Activated CD4-positive, alpha-beta T cell treated with anti-CD3 and anti-CD28 coated beads, Interleukin-2, Interleukin-4, amounts not matched to agents 100 ng/mL and 50 ng/mL, durations not matched to agents 16 hours and 8 hours (primary cell): ENCODE measurements at regions not wholly inside any gene's neighbourhood (a gene's known extent, or its start where the extent isn't known, plus 50 kb on each side); places are given as distances from the start of the nearest gene placed in this dataset.

Experiments used
- DNase-seq: peaks from one replicate; pipeline ENCODE4 v3.0.0-alpha.2; 2020; ENCODE audit warnings: low spot score

GRCh38 chr4:127071443-127071842 lies 561.3 kb upstream of the INTU start:
- DNase-seq: no peak

DNA sequence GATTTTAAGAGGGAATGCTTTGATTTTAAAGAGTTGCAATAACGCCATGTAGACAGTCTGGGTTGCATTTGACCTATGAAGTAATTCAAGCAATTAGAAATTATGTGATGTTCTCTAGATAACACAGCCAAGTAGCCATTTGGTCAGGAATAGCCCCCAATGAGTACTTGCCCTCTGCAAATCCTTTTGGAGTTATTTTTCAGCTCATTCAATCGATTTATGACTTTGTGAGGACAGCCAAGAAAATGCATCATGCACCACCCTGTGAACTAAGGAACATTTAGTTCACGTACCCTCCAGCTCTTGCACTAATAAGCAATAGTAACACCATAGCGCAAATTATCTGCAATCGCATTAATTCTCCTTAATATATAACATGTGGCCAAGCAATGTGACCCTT lies 552.6 kb upstream of the INTU start:
- no peak for DNase-seq

GRCh38 chr4:127081041-127081440 lies 551.7 kb upstream of the INTU start:
- no peak for DNase-seq

DNA sequence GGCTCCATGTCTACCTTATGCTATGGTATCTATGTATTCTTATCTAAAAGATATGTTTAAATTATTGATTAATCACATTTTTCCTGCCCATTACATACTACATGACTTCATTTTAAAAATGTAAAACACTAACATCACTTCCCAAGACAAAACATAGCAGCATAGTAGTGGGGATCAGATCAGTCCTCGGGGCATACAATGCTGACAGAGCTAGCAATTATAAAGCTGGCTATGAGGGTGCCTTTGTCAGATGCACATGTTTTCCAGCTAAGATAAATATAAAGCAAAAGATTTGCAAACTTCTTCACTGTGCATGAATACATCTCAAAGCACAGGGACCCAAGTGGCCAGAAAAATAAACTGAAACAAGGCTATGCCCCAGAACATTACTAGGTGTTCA lies 549.8 kb upstream of the INTU start:
- no peak for DNase-seq

DNA sequence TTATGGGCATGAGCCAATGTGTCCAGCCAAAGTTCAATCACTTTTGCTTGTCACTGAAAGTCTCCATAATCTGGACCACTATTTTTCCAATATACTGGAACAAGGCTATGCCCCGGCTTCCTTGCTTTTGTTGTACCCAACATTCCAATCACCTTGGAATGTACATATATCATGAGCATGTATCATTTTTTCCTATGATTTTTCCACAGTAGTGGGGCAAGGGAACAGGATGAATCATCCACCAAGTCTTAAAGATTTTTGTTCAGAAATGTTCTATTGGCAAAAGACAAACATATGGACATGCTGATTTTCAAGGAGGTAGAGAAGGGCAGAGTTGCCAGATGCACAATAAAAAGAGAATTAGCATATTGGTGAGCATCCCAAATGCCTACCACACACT lies 548.1 kb upstream of the INTU start:
- DNase-seq: no peak

- no peak for DNase-seq
These were observed 535.7 kb upstream of the INTU start for GRCh38 chr4:127097061-127097460.

GRCh38 chr4:127102361-127102760 lies 530.4 kb upstream of the INTU start:
- DNase-seq: no peak

DNA sequence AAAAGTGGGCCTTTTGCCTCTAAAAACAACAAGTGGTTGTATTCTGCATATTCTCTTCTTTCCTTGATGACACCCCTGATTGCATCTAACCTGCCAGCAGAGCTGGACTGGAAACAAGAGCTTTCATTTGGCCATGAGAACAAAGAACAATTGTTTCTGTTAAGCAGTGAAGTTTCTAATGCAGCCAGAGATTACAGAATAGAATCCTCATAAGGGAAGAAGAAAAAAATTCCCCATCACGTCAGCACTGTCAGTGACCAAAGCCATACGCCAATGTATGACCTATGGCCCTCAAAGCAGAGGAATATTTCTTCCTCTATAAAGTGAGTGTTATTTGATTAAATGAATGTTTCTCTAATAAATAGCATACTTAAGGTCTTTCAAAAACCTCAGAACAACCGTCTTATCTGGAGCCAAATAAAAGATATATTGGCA lies 529.1 kb upstream of the INTU start:
- no peak for DNase-seq

- DNase-seq: no peak
These were observed 518.9 kb upstream of the INTU start for GRCh38 chr4:127113844-127114362.

- DNase-seq: no peak
These were observed 514.1 kb upstream of the INTU start for GRCh38 chr4:127118681-127119080.

GRCh38 chr4:127120441-127121090 lies 512.2 kb upstream of the INTU start:
- no peak for DNase-seq

- no peak for DNase-seq
These were observed 507.8 kb upstream of the INTU start for GRCh38 chr4:127124919-127125318.

DNA sequence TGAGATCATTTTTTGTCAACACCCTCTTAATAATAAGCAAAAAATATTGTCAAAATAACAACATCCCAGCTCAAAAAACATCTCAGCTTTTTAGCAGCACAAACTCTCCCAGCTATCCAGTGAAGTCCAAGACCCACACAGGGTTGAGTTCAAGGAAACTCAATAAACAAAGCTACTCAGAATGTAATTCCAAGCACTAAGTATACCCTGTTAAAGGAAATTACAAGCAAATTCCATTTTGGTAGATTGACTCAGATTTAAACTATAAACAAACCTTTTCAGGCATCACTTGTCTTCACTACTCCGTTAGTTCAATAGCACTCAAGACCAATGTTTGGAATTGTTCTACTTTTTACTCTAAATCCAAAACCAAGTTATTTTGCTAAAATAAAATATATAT lies 506.0 kb upstream of the INTU start:
- DNase-seq: no peak

DNA sequence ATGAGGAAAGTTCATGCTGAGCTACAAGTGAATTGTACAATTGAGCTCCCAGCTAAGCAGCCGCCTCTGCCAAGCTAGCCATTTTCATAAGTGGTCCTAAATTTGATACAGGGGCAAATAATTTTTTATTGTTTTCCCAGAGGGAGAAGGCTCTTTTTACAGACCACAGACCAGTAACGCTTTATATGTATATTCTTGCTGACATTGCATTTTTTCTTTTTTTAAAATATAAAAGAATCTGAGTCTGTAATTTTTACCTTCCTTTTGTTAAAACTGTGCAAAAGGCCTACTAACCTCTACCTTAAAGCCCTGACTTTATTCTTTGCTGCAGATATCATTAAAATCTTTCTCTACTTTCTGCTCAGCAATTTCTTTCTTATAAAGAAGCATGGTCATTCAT lies 501.2 kb upstream of the INTU start:
- DNase-seq: no peak

DNA sequence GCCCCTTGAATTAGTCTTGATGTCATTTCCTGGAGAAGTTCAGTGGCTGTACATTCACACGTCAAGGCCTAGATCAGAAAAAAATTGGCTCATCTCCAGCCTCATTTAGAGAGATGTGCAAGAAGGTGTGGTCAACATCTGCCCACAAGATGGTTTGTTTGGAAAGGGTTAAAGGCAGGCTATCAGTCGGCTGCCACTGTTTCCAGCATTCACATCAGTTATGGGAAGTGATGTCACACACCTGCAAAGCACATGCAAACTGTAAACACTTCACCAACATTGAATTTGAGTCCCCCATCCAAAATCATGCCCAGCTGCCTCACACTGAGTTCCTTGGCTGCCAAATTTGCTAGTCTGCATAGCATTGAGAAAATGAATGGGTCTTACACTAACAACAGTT lies 498.3 kb upstream of the INTU start:
- DNase-seq: no peak

- DNase-seq: no peak
These were observed 494.2 kb upstream of the INTU start for GRCh38 chr4:127138586-127138985.

GRCh38 chr4:127139788-127140286 lies 492.9 kb upstream of the INTU start:
- no peak for DNase-seq

- DNase-seq: no peak
These were observed 492.5 kb upstream of the INTU start for GRCh38 chr4:127140306-127140705.

DNA sequence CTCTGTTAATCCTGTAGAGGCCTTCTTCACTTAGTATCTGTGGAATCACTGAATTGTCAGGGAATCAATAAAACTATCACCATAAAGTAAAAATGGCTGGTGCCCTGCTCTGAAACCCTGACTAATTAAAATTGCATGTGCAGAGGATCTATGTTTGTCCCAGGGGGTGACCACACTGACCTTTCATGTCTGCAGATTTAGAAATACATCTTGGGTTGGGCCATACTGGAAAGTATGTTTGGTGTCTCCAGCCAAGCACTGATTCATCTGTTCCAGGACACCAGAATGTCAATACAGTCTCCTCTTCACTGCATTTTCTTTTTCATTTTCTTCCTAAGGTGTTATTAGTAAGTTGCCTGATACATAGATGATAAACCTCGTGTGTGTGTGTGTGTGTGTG lies 490.9 kb upstream of the INTU start:
- DNase-seq: no peak

DNA sequence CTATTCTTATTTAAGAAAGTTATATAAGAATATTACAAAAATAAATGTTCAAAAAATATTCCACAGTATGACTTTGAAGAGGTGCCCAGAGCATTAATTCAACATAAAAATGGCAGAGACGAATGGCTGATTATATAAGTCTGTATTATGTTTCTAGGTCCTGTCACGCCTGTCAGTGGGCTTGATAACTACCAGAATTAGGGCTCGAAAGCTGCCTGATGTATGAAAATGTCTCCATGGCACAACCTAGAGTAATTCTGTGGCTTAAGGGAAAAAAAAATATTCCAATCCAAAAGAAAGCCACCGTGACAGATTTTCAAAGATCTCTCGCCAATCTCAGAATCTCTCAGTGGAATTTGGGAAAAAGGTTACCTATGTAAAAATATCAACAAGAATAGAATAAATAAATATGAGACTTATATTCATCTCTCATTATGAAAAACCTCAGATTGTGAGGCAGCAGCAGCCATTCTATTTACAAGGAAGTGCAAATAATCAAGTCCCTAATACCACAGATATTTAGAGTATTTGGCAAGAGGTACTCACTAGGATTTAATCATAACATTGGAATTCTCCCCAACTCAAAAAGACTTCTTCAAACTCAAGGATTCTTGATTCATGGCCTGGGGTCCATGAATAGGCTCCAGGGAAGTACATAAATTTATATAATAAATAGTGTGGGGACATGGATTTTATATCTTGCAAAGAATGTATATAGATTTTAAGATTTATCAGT lies 489.1 kb upstream of the INTU start:
- no peak for DNase-seq

- DNase-seq: no peak
These were observed 487.7 kb upstream of the INTU start for GRCh38 chr4:127145006-127145540.

- no peak for DNase-seq
These were observed 484.6 kb upstream of the INTU start for GRCh38 chr4:127148165-127148564.

DNA sequence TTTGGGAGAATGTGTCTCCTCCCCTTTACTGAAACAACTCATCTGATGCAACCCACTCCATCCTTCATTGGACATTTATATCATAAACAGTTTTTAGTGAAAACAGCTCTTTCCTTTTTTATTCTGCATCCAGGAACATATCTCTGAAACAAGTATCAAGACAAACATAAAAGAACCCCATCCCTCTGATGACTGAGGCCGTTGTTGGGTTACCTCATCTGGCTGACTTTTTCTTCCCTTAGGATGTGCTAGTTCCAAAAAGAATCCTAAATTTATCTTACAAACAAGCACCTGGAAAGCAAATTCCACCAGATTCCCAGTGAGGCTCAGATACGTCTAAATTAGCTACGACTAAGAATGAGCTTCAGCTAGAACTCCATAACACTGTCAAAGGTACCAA lies 483.7 kb upstream of the INTU start:
- DNase-seq: no peak
